ENCODE measurements at regions not wholly inside any gene's neighbourhood (a gene's known extent, or its start where the extent isn't known, plus 50 kb on each side); places are given as distances from the start of the nearest gene placed in this dataset.
A peak's percentile ranks its signal among the peaks of the same experiment; 100 is the strongest.

DNA sequence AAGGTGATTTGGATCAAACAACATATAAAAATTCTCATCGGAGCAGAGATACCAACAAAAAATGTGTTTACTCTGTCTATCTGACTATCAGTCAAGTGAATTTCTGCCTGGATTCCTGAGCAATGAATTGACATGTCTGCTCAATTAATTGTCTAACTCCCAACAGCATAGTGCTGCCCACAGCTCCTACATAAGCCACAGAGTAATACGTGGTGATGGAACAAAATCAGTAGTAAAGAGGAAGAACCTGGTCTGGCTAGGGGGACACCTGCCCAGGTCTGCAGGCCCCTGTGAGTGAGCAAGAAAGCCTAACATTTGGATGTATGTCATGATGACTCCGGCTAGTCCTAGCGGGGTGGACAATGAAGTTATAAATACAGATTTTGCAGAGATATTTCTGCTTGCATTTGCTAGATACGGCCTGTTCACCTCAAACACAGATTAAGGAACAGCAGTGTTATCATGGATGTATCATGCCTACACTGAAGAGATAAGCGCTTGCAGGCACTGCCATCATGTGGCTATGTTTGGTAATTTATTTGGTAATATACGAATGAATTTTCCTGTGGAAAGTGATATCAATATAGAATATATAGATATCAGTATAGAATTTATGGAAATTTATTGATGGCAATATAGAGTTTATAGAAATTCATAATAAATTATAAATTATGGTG, 69.6 kb upstream of the LRRC8B start:
- TF ChIP-seq, protein P1, sequence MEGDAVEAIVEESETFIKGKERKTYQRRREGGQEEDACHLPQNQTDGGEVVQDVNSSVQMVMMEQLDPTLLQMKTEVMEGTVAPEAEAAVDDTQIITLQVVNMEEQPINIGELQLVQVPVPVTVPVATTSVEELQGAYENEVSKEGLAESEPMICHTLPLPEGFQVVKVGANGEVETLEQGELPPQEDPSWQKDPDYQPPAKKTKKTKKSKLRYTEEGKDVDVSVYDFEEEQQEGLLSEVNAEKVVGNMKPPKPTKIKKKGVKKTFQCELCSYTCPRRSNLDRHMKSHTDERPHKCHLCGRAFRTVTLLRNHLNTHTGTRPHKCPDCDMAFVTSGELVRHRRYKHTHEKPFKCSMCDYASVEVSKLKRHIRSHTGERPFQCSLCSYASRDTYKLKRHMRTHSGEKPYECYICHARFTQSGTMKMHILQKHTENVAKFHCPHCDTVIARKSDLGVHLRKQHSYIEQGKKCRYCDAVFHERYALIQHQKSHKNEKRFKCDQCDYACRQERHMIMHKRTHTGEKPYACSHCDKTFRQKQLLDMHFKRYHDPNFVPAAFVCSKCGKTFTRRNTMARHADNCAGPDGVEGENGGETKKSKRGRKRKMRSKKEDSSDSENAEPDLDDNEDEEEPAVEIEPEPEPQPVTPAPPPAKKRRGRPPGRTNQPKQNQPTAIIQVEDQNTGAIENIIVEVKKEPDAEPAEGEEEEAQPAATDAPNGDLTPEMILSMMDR (IDR thresholded peaks at IDR 0.05): peak in 5 of 7 experiments; percentile 9 to 70 (median 59)
- TF ChIP-seq POLR2A (IDR thresholded peaks at IDR 0.05) (no peak), POLR2AphosphoS5 (IDR thresholded peaks at IDR 0.05) (no peak), EP300 (IDR thresholded peaks at IDR 0.05) (no peak)
